HG03139 (cell line): ENCODE measurements at regions not wholly inside any gene's neighbourhood (a gene's known extent, or its start where the extent isn't known, plus 50 kb on each side); places are given as distances from the start of the nearest gene placed in this dataset.
"Not testable (repeated sequence)": the region's sequence is repeated elsewhere in the genome, so short reads cannot be mapped to it uniquely, and the experiment has no call there.

Source experiments
- ATAC-seq: cut with Tn5 transposase; IDR thresholded peaks from one replicate; pipeline ENCODE4 v1.9.1; 2021; ENCODE audit not compliant: unreplicated experiment

GRCh38 chr3:39651993-39652739 is 157.2 kb upstream of the MYRIP start:
- no peak for ATAC-seq

- not testable (repeated sequence) for ATAC-seq
Observed at GRCh38 chr3:39655718-39656117, 153.7 kb upstream of the MYRIP start.

DNA sequence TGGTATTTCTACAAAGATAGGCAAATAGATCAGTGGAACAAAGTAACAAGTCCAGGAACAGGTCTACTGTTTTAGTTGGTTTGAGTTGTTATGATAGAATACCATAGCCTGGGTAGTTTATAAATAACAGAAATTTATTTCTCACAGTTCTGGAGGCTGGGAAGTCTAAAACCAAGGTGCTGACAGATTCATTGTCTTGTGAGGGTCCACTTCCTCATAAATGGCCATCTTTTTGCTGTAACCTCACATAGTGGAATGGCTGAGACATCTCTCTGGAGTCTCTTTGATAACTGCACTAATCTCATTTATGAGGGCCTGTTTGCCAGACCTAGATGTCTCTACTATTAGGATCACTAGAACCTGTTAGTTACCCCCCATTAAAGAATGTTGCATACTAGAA is 152.3 kb upstream of the MYRIP start:
- no peak for ATAC-seq

GRCh38 chr3:39657775-39658174 is 151.6 kb upstream of the MYRIP start:
- ATAC-seq = no peak

GRCh38 chr3:39664931-39665330 is 144.5 kb upstream of the MYRIP start:
- ATAC-seq = no peak

- no peak for ATAC-seq
Observed at GRCh38 chr3:39665441-39665840, 144.0 kb upstream of the MYRIP start.

DNA sequence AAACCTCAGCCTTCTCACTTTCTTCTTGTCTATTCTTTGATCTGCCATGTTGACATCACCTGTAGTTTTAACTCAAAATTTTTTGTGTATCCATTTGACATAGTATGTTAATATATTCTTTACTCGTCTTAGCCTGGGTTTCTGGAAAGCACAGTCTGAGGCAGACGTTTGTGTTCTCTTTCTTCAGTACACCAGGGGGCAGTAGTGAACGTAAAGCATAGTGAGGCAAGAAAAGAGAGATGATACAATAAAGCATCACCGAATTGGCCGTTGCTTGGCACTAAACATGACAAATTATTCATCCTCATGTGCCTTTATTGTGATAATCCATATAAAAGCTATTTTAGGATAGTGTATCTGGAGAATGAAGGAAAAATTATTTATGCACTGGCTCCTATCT is 141.0 kb upstream of the MYRIP start:
- ATAC-seq = no peak

- ATAC-seq = no peak
Observed at GRCh38 chr3:39671116-39671515, 138.3 kb upstream of the MYRIP start.

DNA sequence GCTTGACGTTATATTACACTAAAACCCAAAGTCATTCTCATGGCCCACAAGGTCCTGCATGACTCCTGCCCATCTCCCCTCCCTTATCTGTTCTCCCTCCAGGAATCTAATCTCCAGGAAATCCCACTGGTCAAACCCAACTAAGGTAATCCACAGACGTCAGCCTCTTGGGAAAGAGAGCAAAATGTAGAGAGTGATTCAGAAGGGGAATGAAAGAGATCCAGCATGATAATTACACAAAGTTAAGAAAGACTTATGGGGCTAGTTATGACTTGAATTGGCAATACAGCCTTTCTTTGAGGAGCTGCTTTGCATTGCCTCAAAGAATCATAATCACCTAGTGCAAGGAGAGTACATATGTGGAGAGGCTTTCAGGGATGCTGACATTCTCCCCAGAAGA is 137.8 kb upstream of the MYRIP start:
- ATAC-seq = no peak

DNA sequence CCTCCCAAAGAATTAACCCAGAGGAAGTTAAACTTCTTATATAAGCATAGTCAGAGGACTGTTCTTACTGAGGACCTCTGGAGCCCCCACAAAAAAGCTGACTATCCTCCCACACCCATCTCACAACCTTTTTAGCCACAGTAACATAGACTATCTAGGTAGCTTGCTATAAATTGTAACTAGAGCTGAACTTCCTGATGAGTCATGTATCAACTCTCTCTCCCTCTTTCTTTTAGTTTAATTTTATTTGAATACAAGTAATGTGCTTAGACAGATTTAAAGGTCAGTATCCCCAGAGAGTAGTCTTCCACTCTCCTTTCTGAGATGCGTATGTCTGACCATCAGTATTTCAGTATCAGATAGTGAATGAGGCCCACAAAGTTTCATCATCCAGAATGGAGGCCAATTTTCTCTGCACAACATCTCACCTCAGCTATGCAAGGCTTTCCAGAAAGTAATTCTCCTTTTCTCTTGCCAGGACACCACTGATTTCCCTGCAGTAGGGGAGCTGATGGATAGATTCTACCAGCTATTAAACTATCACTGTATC is 104.0 kb upstream of the MYRIP start:
- no peak for ATAC-seq

DNA sequence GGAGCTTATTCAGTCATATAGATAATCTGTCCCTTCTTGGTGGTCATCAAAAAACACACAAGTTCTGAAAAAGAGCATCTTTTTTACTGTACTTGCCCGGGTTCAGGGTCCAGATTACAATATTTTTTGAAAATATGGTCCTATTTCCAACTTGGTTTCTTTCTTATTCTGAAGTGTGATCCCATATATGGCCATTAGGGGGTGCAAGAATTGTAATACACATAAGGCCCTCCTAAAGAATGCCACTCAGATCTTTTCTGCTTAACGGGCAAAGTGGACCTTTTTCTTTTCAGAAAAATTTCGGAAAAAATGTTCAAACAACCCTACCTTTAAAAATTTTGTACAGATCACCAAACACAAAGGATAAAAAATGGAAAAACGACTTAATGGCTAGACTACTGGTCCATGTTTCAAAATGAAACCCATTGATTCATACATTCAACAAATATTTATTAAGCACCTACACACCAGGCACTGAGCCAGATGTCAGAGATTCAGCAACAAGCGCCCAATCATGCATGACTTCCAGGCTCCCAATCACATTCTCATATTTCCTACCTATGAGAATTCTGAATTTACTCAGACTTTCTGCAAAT is 102.0 kb upstream of the MYRIP start:
- no peak for ATAC-seq

- no peak for ATAC-seq
Observed at GRCh38 chr3:39712413-39713048, 96.9 kb upstream of the MYRIP start.

DNA sequence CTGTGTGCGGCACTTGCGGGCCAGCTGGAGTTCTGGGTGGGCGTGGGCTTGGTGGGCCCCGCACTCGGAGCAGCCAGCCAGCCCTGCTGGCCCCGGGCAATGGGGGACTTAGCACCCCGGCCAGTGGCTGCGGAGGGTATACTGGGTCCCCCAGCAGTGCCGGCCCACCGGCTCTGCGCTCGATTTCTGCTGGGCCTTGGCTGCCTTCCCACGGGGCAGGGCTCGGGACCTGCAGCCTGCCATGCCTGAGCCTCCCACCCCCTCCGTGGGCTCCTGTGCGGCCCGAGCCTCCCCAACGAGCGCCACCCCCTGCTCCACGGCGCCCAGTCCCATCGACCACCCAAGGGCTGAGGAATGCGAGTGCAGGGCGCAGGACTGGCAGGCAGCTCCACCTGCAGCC is 96.1 kb upstream of the MYRIP start:
- not testable (repeated sequence) for ATAC-seq

- no peak for ATAC-seq
Observed at GRCh38 chr3:39716849-39717248, 92.6 kb upstream of the MYRIP start.

- ATAC-seq = no peak
Observed at GRCh38 chr3:39718674-39719595, 90.5 kb upstream of the MYRIP start.

- ATAC-seq = no peak
Observed at GRCh38 chr3:39721076-39721475, 88.3 kb upstream of the MYRIP start.

GRCh38 chr3:39724233-39724846 is 85.1 kb upstream of the MYRIP start:
- no peak for ATAC-seq

DNA sequence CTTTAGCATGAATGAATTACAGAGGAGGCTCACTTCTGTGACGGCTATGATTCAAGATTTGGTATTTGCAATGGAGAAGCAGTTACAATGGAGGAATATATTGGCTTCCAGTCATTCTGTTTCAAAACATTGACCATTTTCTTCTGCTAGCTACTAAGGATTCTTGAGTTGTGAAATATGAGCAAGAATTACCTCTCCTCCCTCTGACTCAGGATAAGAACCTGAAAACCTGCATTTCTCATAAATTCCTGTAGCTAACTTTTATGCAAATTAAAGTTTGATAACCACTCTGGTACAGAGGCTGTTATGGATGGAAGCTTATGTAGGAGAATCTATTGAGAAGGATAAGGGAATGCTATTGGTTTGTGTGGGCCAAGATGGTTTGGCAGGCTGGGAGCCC is 84.1 kb upstream of the MYRIP start:
- ATAC-seq = no peak

DNA sequence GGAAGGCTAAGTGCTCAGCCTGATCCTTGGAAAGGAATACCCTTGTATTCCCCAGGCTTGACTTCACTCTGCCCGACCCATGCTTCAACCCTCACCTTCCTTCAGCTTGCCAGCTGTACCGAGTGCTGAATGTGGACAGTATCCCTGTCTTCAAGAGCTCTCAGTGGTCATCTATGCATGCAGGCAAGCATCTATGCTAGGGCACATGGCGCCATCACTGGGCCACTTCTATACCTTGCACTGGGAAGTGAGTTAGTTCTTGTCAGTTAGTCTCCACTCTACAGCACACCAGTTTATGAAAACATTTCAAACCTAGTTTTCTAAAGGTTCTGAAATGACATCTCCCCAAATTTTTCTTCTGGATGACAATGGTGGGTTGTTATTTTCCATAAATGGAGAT is 82.0 kb upstream of the MYRIP start:
- ATAC-seq = no peak

GRCh38 chr3:39733804-39734203 is 75.6 kb upstream of the MYRIP start:
- ATAC-seq = no peak

GRCh38 chr3:39739658-39740057 is 69.8 kb upstream of the MYRIP start:
- ATAC-seq = not testable (repeated sequence)
